ENCODE measurements at regions not wholly inside any gene's neighbourhood (a gene's known extent, or its start where the extent isn't known, plus 50 kb on each side); places are given as distances from the start of the nearest gene placed in this dataset.
A peak's percentile ranks its signal among the peaks of the same experiment; 100 is the strongest.

DNA sequence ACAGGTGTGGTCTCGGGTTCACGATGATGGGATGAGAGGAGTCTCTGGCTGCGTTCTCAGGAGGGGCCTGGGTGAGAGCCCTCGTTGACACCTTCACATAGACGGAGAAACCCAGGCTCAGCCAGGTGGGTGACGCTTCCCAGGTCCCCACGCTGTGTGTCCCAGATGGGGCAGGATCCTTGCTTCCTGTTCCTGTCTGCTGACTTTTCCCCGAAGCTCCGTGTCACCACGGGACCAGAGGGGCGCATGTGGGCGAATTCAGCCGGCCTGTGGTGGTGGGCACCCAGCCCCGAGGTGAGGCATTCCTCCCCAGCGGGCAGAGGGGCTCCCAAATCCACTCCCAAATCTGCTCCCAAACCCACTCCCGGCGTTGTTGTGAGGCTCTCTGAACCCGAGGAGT is 732.8 kb downstream of the BRD1 start:
- no peak overlapping the region for H3K4me3 ChIP-seq (ENCODE audit: low read depth, low read length)
- TF ChIP-seq MYC (IDR thresholded peaks at IDR 0.05; ENCODE audit: low read depth, low read length) (no peak), MAX (IDR thresholded peaks at IDR 0.05; ENCODE audit: low read depth, low read length) (no peak), POLR2A (IDR thresholded peaks at IDR 0.05; ENCODE audit: extremely low read depth, insufficient read length) (no peak)
- TF ChIP-seq, protein P1, sequence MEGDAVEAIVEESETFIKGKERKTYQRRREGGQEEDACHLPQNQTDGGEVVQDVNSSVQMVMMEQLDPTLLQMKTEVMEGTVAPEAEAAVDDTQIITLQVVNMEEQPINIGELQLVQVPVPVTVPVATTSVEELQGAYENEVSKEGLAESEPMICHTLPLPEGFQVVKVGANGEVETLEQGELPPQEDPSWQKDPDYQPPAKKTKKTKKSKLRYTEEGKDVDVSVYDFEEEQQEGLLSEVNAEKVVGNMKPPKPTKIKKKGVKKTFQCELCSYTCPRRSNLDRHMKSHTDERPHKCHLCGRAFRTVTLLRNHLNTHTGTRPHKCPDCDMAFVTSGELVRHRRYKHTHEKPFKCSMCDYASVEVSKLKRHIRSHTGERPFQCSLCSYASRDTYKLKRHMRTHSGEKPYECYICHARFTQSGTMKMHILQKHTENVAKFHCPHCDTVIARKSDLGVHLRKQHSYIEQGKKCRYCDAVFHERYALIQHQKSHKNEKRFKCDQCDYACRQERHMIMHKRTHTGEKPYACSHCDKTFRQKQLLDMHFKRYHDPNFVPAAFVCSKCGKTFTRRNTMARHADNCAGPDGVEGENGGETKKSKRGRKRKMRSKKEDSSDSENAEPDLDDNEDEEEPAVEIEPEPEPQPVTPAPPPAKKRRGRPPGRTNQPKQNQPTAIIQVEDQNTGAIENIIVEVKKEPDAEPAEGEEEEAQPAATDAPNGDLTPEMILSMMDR (IDR thresholded peaks at IDR 0.05; ENCODE audit: low read depth, low read length), result no peak
- DNase-seq (ENCODE audit: low read depth), result no peak

DNA sequence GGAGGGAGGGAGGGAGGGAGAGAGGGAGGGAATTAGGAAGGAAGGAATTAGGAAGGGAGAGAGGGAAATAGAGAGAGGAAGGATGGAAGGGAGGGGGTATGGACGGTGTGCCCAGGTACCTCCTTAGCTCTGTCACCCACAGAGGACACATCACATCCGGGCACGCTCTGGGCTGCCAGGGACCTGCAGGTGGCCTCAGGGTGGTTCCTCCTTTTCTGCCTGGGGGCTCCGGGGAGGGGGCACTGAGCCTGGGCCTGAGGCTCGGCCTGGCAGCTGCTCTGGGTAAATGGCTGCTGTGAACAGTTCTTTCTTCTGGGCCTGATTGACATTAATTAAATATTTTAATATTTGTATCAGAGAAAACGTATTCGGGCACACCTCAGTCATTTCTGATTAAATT is 733.5 kb downstream of the BRD1 start:
- no peak overlapping the region for H3K4me3 ChIP-seq (ENCODE audit: low read depth, low read length)

DNA sequence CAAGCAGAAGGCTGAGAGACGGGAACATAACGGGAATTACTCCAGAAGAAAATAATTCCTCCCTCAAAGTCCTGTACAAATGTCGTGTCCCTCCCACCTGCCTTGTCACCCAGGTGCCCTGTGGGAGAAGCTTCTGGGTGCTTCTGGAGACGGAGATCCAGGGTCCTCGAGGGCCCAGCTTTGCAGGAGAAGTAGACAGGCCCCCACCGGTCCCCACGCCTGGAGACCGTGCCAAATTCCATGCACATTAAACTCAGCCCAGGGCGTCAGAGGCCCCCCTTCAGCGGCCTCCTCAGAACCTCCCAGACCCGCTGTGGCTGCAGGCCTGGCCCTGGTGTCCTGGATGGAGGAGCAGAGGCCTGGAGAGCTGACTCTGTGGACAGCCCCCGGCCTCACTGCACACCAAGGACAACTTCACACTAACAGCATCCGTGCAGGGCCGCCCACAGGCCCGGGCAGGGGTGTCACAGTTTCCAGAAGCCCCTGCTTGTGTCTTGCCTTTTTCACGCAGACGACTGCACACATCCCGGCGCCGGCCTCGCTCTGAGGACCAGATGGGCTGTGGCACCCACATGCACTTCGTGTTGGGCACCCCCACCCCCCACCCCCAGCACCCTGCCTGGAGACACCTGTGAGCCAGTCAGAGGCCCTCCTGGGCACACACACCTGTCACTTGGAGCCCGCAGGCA is 734.3 kb downstream of the BRD1 start:
- H3K4me3 ChIP-seq (ENCODE audit: low read depth, low read length), result no peak overlapping the region
- no peak for TF ChIP-seq MYC (IDR thresholded peaks at IDR 0.05; ENCODE audit: low read depth, low read length)
- TF ChIP-seq MAX (IDR thresholded peaks at IDR 0.05; ENCODE audit: low read depth, low read length), result no peak
- no peak for TF ChIP-seq POLR2A (IDR thresholded peaks at IDR 0.05; ENCODE audit: extremely low read depth, insufficient read length)
- TF ChIP-seq, protein P1 (IDR thresholded peaks at IDR 0.05; ENCODE audit: low read depth, low read length), result no peak
- DNase-seq (ENCODE audit: low read depth), result no peak

More for the DNA sequence above, 733.5 kb downstream of the BRD1 start:
- TF ChIP-seq, protein P1 (IDR thresholded peaks at IDR 0.05; ENCODE audit: low read depth, low read length), result no peak
- peak; percentile 14 for DNase-seq (ENCODE audit: low read depth)

DNA sequence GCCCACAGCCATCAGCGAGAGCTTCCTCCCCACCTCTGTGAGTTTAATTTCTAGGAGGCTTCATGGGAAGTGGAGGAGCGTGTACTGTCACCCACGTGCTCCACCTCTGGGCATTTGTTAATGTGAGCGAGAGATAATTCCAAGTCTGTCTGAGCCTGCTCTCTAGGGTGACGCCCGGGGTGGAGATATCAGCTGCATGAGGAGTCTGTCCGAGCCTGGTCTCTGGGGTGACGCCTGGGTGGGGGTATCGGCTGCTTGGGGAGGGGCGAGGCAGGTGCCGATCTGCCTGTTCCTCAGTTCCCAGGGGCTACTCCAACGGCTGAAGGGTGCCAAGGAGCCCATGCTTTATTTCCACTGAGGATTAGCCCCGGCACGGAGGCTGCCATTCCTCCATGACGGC is 735.0 kb downstream of the BRD1 start:
- no peak overlapping the region for H3K4me3 ChIP-seq (ENCODE audit: low read depth, low read length)
- DNase-seq (ENCODE audit: low read depth), result no peak
- TF ChIP-seq, protein P1 (IDR thresholded peaks at IDR 0.05; ENCODE audit: low read depth, low read length), result no peak

- DNase-seq (ENCODE audit: low read depth), result peak; percentile 67
- no peak overlapping the region for H3K4me3 ChIP-seq (ENCODE audit: low read depth, low read length)
- TF ChIP-seq MAX (IDR thresholded peaks at IDR 0.05; ENCODE audit: low read depth, low read length) (no peak), MYC (IDR thresholded peaks at IDR 0.05; ENCODE audit: low read depth, low read length) (no peak), POLR2A (IDR thresholded peaks at IDR 0.05; ENCODE audit: extremely low read depth, insufficient read length) (no peak)
- TF ChIP-seq, protein P1 (IDR thresholded peaks at IDR 0.05; ENCODE audit: low read depth, low read length), result no peak
Measured at GRCh38 chr22:49091917-49092545, 735.6 kb downstream of the BRD1 start.

DNA sequence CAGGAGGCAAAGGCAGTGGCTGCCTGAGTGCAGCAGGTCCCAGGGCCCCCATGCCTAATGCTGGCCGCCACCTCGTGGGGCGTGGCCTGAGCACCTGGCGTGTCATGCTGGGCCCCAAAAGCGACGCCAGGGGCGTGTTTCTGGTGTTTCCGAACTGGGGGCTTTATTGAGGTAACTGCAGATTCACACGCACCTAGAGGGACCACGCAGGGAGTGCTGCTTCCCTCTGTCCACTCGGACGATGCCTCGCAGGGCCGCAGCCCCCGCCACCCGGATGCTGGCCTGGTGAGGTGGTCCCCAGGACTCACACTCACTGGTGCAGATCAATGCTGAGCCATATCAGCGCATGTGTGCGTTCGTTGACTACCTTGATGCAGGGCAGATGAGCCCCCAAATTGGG is 736.2 kb downstream of the BRD1 start:
- no peak overlapping the region for H3K4me3 ChIP-seq (ENCODE audit: low read depth, low read length)
- DNase-seq (ENCODE audit: low read depth), result no peak
- TF ChIP-seq, protein P1 (IDR thresholded peaks at IDR 0.05; ENCODE audit: low read depth, low read length), result no peak
- TF ChIP-seq MYC (IDR thresholded peaks at IDR 0.05; ENCODE audit: low read depth, low read length), result no peak

All from NB4 (cell line).